Prostate gland (tissue), 2 donors: ENCODE measurements at regions not wholly inside any gene's neighbourhood (a gene's known extent, or its start where the extent isn't known, plus 50 kb on each side); places are given as distances from the start of the nearest gene placed in this dataset.

ENCODE experiments used
- POLR2AphosphoS5 ChIP-seq: sonication (generic); formaldehyde crosslinking; IDR thresholded peaks from one replicate; pipeline ENCODE4 v1.6.1; 2017; ENCODE audit warnings: antibody characterized with exemption
- TF ChIP-seq, protein P1 (sequence below), 4 experiments: fragments of 200-600 bp in 2 of 4; fragments of 450-650 bp in 2 of 4; sonication (generic) in 2 of 4; IDR thresholded peaks; 1 replicate in 3 of 4; 2 replicates in 1 of 4; pipeline ENCODE4 v1.5.1; 2016 to 2019; ENCODE audit warnings: antibody characterized with exemption in 4 of 4, mild to moderate bottlenecking in 2 of 4, moderate library complexity in 2 of 4

DNA sequence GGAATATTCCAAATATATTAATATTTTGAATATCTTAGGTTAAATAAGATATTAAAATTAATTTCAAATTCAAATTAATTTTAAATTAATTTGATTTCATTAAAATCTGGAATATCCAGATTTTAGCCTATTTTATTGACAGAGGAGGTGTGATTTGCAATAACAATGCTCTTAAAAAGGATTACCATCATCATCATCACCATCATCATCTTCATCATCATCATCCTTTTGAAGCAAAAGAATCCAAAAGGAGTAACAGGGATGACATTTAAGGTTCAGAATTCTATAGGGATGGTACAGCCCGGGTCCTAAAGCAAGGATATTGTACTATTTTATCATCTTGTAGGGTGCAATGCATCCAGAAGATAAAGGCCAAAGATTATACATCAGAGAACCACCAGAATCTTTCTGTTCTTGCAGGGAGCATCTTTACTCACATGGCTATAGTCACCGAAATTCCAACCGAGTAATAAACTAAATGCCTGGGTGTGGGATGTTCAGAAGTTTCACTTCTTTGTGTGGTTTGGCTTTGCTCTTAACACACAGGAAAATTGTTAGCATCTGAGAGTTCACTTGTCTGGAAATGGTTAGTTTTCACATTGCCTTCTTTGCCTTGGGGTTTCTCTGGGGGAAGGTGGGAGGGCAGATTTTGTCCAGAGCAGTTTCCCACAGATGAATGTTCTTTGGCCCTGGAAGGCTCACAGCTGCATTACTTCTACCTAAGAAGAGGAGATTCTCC, 99.1 kb upstream of the ITGA6 start:
- TF ChIP-seq, protein P1, sequence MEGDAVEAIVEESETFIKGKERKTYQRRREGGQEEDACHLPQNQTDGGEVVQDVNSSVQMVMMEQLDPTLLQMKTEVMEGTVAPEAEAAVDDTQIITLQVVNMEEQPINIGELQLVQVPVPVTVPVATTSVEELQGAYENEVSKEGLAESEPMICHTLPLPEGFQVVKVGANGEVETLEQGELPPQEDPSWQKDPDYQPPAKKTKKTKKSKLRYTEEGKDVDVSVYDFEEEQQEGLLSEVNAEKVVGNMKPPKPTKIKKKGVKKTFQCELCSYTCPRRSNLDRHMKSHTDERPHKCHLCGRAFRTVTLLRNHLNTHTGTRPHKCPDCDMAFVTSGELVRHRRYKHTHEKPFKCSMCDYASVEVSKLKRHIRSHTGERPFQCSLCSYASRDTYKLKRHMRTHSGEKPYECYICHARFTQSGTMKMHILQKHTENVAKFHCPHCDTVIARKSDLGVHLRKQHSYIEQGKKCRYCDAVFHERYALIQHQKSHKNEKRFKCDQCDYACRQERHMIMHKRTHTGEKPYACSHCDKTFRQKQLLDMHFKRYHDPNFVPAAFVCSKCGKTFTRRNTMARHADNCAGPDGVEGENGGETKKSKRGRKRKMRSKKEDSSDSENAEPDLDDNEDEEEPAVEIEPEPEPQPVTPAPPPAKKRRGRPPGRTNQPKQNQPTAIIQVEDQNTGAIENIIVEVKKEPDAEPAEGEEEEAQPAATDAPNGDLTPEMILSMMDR (IDR thresholded peaks at IDR 0.05) = no peak
- no peak for TF ChIP-seq POLR2AphosphoS5
